SJSA1 (cell line): ENCODE measurements at regions not wholly inside any gene's neighbourhood (a gene's known extent, or its start where the extent isn't known, plus 50 kb on each side); places are given as distances from the start of the nearest gene placed in this dataset.
A peak's percentile ranks its signal among the peaks of the same experiment; 100 is the strongest.

ENCODE experiments used
- DNase-seq, 2 experiments: peaks; one replicate each; pipeline ENCODE4 v3.0.0-alpha.2; 2015 to 2020; ENCODE audit warnings: low spot score in 2 of 2, low read depth in 1 of 2
- H3K27ac ChIP-seq: fragments of 250-450 bp; sonication (Bioruptor Pico); 2 replicates; pipeline ENCODE4 v1.5.1; 2020; ENCODE audit warnings: mild to moderate bottlenecking, moderate library complexity
- H3K27me3 ChIP-seq: fragments of 250-450 bp; sonication (Bioruptor Pico); replicated peaks from 2 replicates; pipeline ENCODE4 v1.5.1; 2020; ENCODE audit warnings: mild to moderate bottlenecking, moderate library complexity
- H3K36me3 ChIP-seq: fragments of 250-450 bp; sonication (Bioruptor Pico); 2 replicates; pipeline ENCODE4 v1.5.1; 2020; ENCODE audit warnings: mild to moderate bottlenecking
- H3K4me1 ChIP-seq: fragments of 250-450 bp; sonication (Bioruptor Pico); replicated peaks from 2 replicates; pipeline ENCODE4 v1.6.1; 2021; ENCODE audit warnings: mild to moderate bottlenecking
- H3K4me3 ChIP-seq: fragments of 250-450 bp; sonication (Bioruptor Pico); 2 replicates; pipeline ENCODE4 v1.5.1; 2020; ENCODE audit warnings: mild to moderate bottlenecking
- H3K9me3 ChIP-seq: fragments of 250-450 bp; sonication (Bioruptor Pico); replicated peaks from 2 replicates; pipeline ENCODE4 v1.5.1; 2020; ENCODE audit warnings: mild to moderate bottlenecking

DNA sequence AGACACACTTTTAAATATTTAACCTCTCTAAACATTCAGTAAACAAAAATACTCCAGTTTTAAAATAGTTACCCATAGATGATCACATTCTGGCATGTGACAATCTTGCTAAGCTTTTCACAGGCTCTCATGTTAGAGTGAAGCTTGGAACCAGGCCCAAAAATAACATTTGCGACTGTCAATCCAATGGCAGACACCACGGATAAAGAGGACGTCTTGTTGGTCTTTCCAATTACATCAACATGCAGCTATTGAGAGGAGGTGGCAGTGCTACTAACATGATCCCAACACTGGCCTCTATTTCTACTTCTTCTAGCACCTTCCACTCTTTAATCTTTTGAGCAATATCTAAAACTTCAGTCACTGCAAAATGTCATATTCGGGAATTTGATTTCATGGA, 970.8 kb upstream of the TENM3 start:
- DNase-seq, result no peak
- no peak overlapping the region for H3K27ac ChIP-seq
- peaks cover 6% of the 10 kb centered on the region; the same call in 1 of the 2 replicates for H3K27me3 ChIP-seq

DNA sequence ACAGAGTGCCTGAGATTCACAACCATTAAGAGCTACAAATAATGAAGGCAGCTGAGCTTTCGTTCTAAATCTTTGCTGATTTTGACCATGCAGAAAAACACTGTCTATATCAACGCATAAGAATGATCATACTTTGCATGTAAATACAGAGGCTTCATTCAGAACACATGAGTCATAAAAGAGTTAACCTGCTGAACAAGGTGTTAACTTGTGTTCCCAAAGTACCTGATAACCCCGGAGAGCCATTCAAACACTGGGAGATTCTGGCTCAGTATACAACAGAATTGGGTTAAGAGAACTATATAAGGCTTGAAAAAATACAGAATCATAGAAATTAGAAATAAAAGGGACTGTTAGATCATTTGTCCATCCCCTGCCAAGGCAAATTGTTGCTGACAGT, 964.3 kb upstream of the TENM3 start:
- no peaks in the 10 kb centered on the region for H3K9me3 ChIP-seq
- no peak for DNase-seq
- H3K27me3 ChIP-seq, result no peaks in the 10 kb centered on the region

More for the DNA sequence above, 970.8 kb upstream of the TENM3 start:
- Histone ChIP-seq H3K9me3 (no peaks in the 10 kb centered on the region), H3K4me3 (no peak overlapping the region), H3K4me1 (no peaks in the 10 kb centered on the region), H3K36me3 (no peaks in the 10 kb centered on the region)

DNA sequence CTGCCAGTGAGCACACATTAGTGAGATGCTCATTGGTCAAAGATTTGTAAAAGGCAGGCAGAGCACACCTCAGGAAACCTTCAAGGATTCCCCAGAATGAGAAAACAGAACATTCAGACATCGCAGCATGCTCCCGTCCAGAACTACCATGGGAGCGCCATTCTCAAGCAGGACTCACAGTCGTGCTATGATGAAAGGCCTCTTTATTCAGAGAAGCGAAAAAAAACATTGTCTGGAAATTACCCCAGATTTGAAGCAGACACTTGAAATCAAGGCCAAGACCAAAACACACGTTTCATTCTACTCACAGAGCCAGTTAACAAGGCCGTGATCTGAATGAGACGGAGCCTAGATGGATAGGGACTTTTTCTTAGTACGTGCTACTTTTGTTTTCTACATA, 961.8 kb upstream of the TENM3 start:
- H3K9me3 ChIP-seq, result no peaks in the 10 kb centered on the region
- H3K27ac ChIP-seq, result no peak overlapping the region
- no peaks in the 10 kb centered on the region for H3K4me1 ChIP-seq
- H3K27me3 ChIP-seq, result no peaks in the 10 kb centered on the region
- no peak for DNase-seq
- H3K4me3 ChIP-seq, result no peak overlapping the region
- no peaks in the 10 kb centered on the region for H3K36me3 ChIP-seq

More for the DNA sequence above, 964.3 kb upstream of the TENM3 start:
- no peaks in the 10 kb centered on the region for H3K4me1 ChIP-seq
- no peak overlapping the region for H3K4me3 ChIP-seq
- H3K36me3 ChIP-seq, result no peaks in the 10 kb centered on the region
- no peak overlapping the region for H3K27ac ChIP-seq

- H3K27me3 ChIP-seq, result peaks cover 5% of the 10 kb centered on the region; the same call in 1 of the 2 replicates
- no peaks in the 10 kb centered on the region for H3K9me3 ChIP-seq
- H3K4me1 ChIP-seq, result no peaks in the 10 kb centered on the region
- no peak for DNase-seq
- no peak overlapping the region for H3K27ac ChIP-seq
- no peaks in the 10 kb centered on the region for H3K36me3 ChIP-seq
- H3K4me3 ChIP-seq, result no peak overlapping the region
Measured at GRCh38 chr4:181289198-181289597, 954.0 kb upstream of the TENM3 start.

GRCh38 chr4:181291615-181292014, 951.6 kb upstream of the TENM3 start:
- H3K27ac ChIP-seq, result no peak overlapping the region
- peaks cover 5% of the 10 kb centered on the region; the same call in 1 of the 2 replicates for H3K27me3 ChIP-seq
- H3K4me1 ChIP-seq, result no peaks in the 10 kb centered on the region
- no peak overlapping the region for H3K4me3 ChIP-seq
- no peaks in the 10 kb centered on the region for H3K9me3 ChIP-seq
- no peaks in the 10 kb centered on the region for H3K36me3 ChIP-seq
- DNase-seq, result no peak

DNA sequence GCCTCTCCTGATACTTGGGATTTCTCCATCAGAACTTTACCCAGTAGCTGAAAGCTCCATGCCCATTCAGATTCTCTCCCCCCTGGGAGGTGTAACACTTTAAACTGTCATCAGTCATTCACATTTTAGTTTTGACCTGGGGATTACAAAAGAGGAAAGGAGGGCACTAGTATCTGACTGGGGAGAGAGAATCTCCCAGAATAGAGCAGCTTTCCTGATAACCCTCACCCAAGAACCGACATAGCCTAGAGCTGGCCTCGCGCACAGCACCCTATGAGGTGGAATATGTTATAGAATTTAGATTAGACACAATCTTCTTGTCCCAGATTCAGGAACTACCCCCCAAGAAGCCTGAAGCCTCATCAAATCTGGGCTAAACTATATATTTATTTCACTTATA, 950.2 kb upstream of the TENM3 start:
- H3K4me1 ChIP-seq, result no peaks in the 10 kb centered on the region

DNA sequence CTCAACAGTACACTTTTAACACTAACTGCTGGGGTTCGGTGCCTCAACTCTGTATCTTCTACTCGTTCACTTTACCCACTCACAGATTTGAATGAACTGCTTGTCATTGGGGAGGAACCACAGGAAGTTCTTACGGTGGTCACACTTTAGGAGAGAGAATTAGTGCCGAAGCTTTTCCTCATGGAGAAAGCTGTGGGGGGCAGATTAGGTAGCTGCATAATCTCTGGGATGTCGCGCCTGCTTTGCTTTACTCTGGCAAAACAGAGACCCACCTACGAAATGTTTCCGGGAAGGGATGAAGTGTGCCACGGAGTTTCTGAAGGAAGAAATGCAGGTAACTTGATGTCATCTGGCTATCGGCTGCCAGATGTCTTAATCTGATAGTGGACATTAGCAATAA, 949.7 kb upstream of the TENM3 start:
- no peaks in the 10 kb centered on the region for H3K36me3 ChIP-seq
- H3K9me3 ChIP-seq, result no peaks in the 10 kb centered on the region
- H3K27me3 ChIP-seq, result peaks cover 5% of the 10 kb centered on the region; the same call in 1 of the 2 replicates
- no peaks in the 10 kb centered on the region for H3K4me1 ChIP-seq
- no peak for DNase-seq
- H3K27ac ChIP-seq, result no peak overlapping the region
- H3K4me3 ChIP-seq, result no peak overlapping the region

More for the DNA sequence above, 950.2 kb upstream of the TENM3 start:
- Histone ChIP-seq H3K4me3 (no peak overlapping the region), H3K27me3 (peaks cover 5% of the 10 kb centered on the region; the same call in 1 of the 2 replicates), H3K9me3 (no peaks in the 10 kb centered on the region), H3K27ac (no peak overlapping the region), H3K36me3 (no peaks in the 10 kb centered on the region)
- no peak for DNase-seq

- no peak overlapping the region for H3K27ac ChIP-seq
- no peaks in the 10 kb centered on the region for H3K36me3 ChIP-seq
- no peaks in the 10 kb centered on the region for H3K4me1 ChIP-seq
- DNase-seq, result no peak
- H3K27me3 ChIP-seq, result peaks cover 5% of the 10 kb centered on the region; the same call in 1 of the 2 replicates
- no peaks in the 10 kb centered on the region for H3K9me3 ChIP-seq
- no peak overlapping the region for H3K4me3 ChIP-seq
Measured at GRCh38 chr4:181294421-181294820, 948.8 kb upstream of the TENM3 start.

GRCh38 chr4:181301735-181302710, 941.2 kb upstream of the TENM3 start:
- Histone ChIP-seq H3K27ac (no peak overlapping the region), H3K9me3 (no peaks in the 10 kb centered on the region), H3K4me1 (no peaks in the 10 kb centered on the region), H3K27me3 (no peaks in the 10 kb centered on the region), H3K4me3 (no peak overlapping the region), H3K36me3 (no peaks in the 10 kb centered on the region)
- DNase-seq, result peak; percentile 21 to 49

DNA sequence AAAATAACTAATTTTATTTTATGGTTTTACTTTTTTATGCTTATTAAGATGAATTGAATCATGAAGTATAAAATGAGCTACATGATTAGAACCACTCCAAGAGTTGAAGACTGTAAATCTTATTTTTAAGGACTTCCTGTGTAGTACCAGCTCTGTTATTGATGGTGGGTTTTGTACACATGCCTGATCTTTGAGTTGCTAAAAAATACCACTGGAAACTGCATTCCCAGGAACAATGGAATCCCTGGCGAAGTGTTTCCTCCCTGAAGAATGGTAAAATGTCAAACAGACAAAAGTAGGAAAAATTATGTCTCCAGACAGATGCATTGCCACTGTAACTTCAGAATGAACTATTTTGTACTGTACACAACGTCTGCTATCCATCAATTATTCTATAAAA, 935.4 kb upstream of the TENM3 start:
- Histone ChIP-seq H3K9me3 (no peaks in the 10 kb centered on the region), H3K27ac (no peak overlapping the region), H3K4me1 (no peaks in the 10 kb centered on the region), H3K4me3 (no peak overlapping the region), H3K36me3 (no peaks in the 10 kb centered on the region), H3K27me3 (0 out of 2 replicates have a peak, but pooled peaks cover 3% of the 10 kb centered on the region)
- no peak for DNase-seq

GRCh38 chr4:181308476-181309312, 934.5 kb upstream of the TENM3 start:
- Histone ChIP-seq H3K9me3 (no peaks in the 10 kb centered on the region), H3K27ac (no peak overlapping the region), H3K36me3 (no peaks in the 10 kb centered on the region), H3K27me3 (0 out of 2 replicates have a peak, but pooled peaks cover 4% of the 10 kb centered on the region), H3K4me1 (no peaks in the 10 kb centered on the region), H3K4me3 (no peak overlapping the region)
- DNase-seq, result no peak

DNA sequence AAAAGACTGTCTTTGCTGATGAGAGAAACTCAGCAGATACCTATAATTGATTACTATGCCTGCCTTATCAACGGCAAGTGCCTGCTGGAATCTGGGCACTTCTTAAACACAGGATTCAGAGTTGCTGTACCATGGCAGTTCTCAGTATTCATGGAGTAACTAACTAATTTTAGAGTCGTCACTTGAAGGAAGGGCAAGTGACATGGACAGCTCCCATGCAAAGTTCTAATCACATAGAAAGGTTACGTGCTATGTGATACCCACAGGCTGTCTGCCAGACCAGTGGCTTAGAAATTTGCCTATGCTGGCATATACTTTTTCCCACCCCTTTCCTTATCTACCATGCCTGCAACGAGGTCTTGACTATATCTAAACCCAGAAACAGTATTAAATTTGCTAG, 931.1 kb upstream of the TENM3 start:
- no peak overlapping the region for H3K27ac ChIP-seq
- no peaks in the 10 kb centered on the region for H3K36me3 ChIP-seq
- 0 out of 2 replicates have a peak, but pooled peaks cover 4% of the 10 kb centered on the region for H3K27me3 ChIP-seq
- no peak overlapping the region for H3K4me3 ChIP-seq
- no peaks in the 10 kb centered on the region for H3K4me1 ChIP-seq
- no peaks in the 10 kb centered on the region for H3K9me3 ChIP-seq
- DNase-seq, result no peak

- H3K27me3 ChIP-seq, result 0 out of 2 replicates have a peak, but pooled peaks cover 3% of the 10 kb centered on the region
- H3K27ac ChIP-seq, result no peak overlapping the region
- DNase-seq, result no peak
- H3K9me3 ChIP-seq, result no peaks in the 10 kb centered on the region
- H3K4me1 ChIP-seq, result no peaks in the 10 kb centered on the region
- no peak overlapping the region for H3K4me3 ChIP-seq
- H3K36me3 ChIP-seq, result no peaks in the 10 kb centered on the region
Measured at GRCh38 chr4:181319629-181320028, 923.6 kb upstream of the TENM3 start.
